ENCODE measurements at regions not wholly inside any gene's neighbourhood (a gene's known extent, or its start where the extent isn't known, plus 50 kb on each side); places are given as distances from the start of the nearest gene placed in this dataset.
A peak's percentile ranks its signal among the peaks of the same experiment; 100 is the strongest.

- no peak for DNase-seq (ENCODE audit: low read depth)
- no peak overlapping the region for H3K4me3 ChIP-seq (ENCODE audit: low read depth, low read length)
- TF ChIP-seq CTCF (conservative IDR thresholded peaks at IDR 0.05; ENCODE audit: low read depth, low read length): no peak
Measured at GRCh38 chr12:58086930-58087329, 145.6 kb downstream of the ATP23 start.

- no peak for DNase-seq (ENCODE audit: low read depth)
- H3K4me3 ChIP-seq (ENCODE audit: low read depth, low read length): no peak overlapping the region
- no peak for TF ChIP-seq CTCF (conservative IDR thresholded peaks at IDR 0.05; ENCODE audit: low read depth, low read length)
Measured at GRCh38 chr12:58087423-58088127, 146.2 kb downstream of the ATP23 start.

DNA sequence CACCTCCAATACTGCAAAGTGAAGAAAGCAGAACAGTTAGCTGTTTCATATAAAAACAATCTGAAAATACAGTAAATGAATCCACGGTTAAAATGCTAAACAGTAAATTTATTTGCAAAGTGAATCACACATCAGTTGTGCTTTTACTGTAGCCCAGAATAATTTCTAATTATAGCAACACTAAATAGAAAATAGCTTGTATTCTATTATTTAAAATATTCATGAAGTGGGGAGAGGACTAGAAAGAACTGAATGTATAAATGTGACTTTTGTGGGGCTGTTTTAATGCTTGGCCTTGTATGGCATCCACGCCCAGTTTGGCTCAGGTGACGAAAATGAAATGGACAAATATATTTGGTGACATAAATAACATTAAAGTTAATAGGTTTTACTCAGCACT lies 148.2 kb downstream of the ATP23 start:
- TF ChIP-seq CTCF (conservative IDR thresholded peaks at IDR 0.05; ENCODE audit: low read depth, low read length): no peak
- DNase-seq (ENCODE audit: low read depth): no peak
- H3K4me3 ChIP-seq (ENCODE audit: low read depth, low read length): no peak overlapping the region

- H3K4me3 ChIP-seq (ENCODE audit: low read depth, low read length): no peak overlapping the region
- TF ChIP-seq CTCF (conservative IDR thresholded peaks at IDR 0.05; ENCODE audit: low read depth, low read length): no peak
- no peak for DNase-seq (ENCODE audit: low read depth)
Measured at GRCh38 chr12:58090685-58091084, 149.3 kb downstream of the ATP23 start.

GRCh38 chr12:58095002-58095401 lies 153.6 kb downstream of the ATP23 start:
- H3K4me3 ChIP-seq (ENCODE audit: low read depth, low read length): no peak overlapping the region
- DNase-seq (ENCODE audit: low read depth): no peak
- no peak for TF ChIP-seq CTCF (conservative IDR thresholded peaks at IDR 0.05; ENCODE audit: low read depth, low read length)

DNA sequence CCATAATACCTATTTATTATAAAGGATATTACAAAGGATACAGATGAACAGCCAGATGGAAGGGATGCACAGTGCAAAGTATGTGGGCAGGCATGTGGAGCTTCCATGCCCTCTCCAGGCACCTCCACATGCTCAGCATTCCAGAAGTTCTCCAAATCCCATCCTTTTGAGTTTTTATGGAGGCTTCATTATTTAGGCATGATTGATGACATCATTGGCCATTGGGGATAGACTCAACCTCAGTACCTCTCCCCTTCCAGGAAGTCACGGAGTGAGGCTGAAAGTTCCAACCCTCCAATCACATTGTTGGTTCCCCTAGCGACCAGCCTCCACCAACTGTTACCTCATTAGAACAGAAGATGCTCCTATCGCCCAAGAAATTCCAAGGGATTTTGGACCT lies 156.4 kb downstream of the ATP23 start:
- DNase-seq (ENCODE audit: low read depth): no peak
- H3K4me3 ChIP-seq (ENCODE audit: low read depth, low read length): no peak overlapping the region
- TF ChIP-seq CTCF (conservative IDR thresholded peaks at IDR 0.05; ENCODE audit: low read depth, low read length): no peak

GRCh38 chr12:58099476-58099875 lies 158.1 kb downstream of the ATP23 start:
- DNase-seq (ENCODE audit: low read depth): peak; percentile 10
- H3K4me3 ChIP-seq (ENCODE audit: low read depth, low read length): no peak overlapping the region
- TF ChIP-seq CTCF (conservative IDR thresholded peaks at IDR 0.05; ENCODE audit: low read depth, low read length): no peak
